Sciatic nerve (tissue), 2 donors: ENCODE measurements at regions not wholly inside any gene's neighbourhood (a gene's known extent, or its start where the extent isn't known, plus 50 kb on each side); places are given as distances from the start of the nearest gene placed in this dataset.

ENCODE experiments used
- ATAC-seq: fragments of 200-7000 bp; cut with Tn5 transposase; one replicate; pipeline ENCODE4 v1.9.1; 2020; ENCODE audit warnings: mild to moderate bottlenecking, moderate library complexity
- DNase-seq: peaks from one replicate; pipeline ENCODE4 v3.0.0-alpha.2; 2020; ENCODE audit warnings: low spot score
- intact Hi-C: fragments of 100-400 bp; cut with DNase I; formaldehyde crosslinking; loops from one replicate; pipeline ENCODE4 v1.14.2; 2022
- donor health status: DM: no; HTN: no; CAD: no.
- donor health status: DM: no; HTN: no; CAD: no.

- no peak for ATAC-seq
- DNase-seq: no peak
- intact Hi-C loops: no loop called here
Measured at GRCh38 chrX:39941332-39941920, 156.3 kb downstream of the BCOR start.

GRCh38 chrX:39944416-39944815 is 153.3 kb downstream of the BCOR start:
- ATAC-seq: no peak
- intact Hi-C loops: no loop called here
- DNase-seq: no peak

GRCh38 chrX:39945709-39946108 is 152.0 kb downstream of the BCOR start:
- ATAC-seq: no peak

GRCh38 chrX:39946822-39947221 is 150.9 kb downstream of the BCOR start:
- intact Hi-C loops: no loop called here
- no peak for ATAC-seq
- DNase-seq: no peak

More at GRCh38 chrX:39945709-39946108, 152.0 kb downstream of the BCOR start:
- DNase-seq: no peak
- intact Hi-C loops: no loop called here

GRCh38 chrX:39948582-39948981 is 149.2 kb downstream of the BCOR start:
- ATAC-seq (no peak), DNase-seq (no peak)
- intact Hi-C loops: no loop called here

GRCh38 chrX:39950018-39950688 is 147.6 kb downstream of the BCOR start:
- DNase-seq (no peak), ATAC-seq (no peak)
- intact Hi-C loops: no loop called here

- ATAC-seq: no peak
- intact Hi-C loops: no loop called here
- no peak for DNase-seq
Measured at GRCh38 chrX:39952989-39953388, 144.8 kb downstream of the BCOR start.

- ATAC-seq: peak; percentile 94
Measured at GRCh38 chrX:39953879-39954278, 143.9 kb downstream of the BCOR start.

GRCh38 chrX:39954851-39955250 is 142.9 kb downstream of the BCOR start:
- no peak for DNase-seq
- ATAC-seq: peak; percentile 34
- intact Hi-C loops: no loop called here

More at GRCh38 chrX:39953879-39954278, 143.9 kb downstream of the BCOR start:
- intact Hi-C loops: no loop called here
- DNase-seq: peak; percentile 71

- intact Hi-C loops: no loop called here
- ATAC-seq (no peak), DNase-seq (no peak)
Measured at GRCh38 chrX:39955625-39956024, 142.1 kb downstream of the BCOR start.

- intact Hi-C loops: no loop called here
- ATAC-seq (no peak), DNase-seq (no peak)
Measured at GRCh38 chrX:39956803-39957394, 140.9 kb downstream of the BCOR start.

- intact Hi-C loops: no loop called here
- ATAC-seq: no peak
- no peak for DNase-seq
Measured at GRCh38 chrX:39957816-39958566, 139.8 kb downstream of the BCOR start.

- DNase-seq (no peak), ATAC-seq (no peak)
- intact Hi-C loops: no loop called here
Measured at GRCh38 chrX:39958850-39959249, 138.9 kb downstream of the BCOR start.

- no peak for ATAC-seq
- DNase-seq: no peak
- intact Hi-C loops: no loop called here
Measured at GRCh38 chrX:39960219-39960618, 137.5 kb downstream of the BCOR start.

GRCh38 chrX:39961441-39961840 is 136.3 kb downstream of the BCOR start:
- DNase-seq (no peak), ATAC-seq (no peak)
- intact Hi-C loops: no loop called here

- ATAC-seq (no peak), DNase-seq (no peak)
- intact Hi-C loops: no loop called here
Measured at GRCh38 chrX:39965051-39965573, 132.6 kb downstream of the BCOR start.

- intact Hi-C loops: no loop called here
- DNase-seq: no peak
Measured at GRCh38 chrX:39966176-39966575, 131.6 kb downstream of the BCOR start.

GRCh38 chrX:39967348-39967747 is 130.4 kb downstream of the BCOR start:
- DNase-seq (no peak), ATAC-seq (no peak)
- intact Hi-C loops: no loop called here

More at GRCh38 chrX:39966176-39966575, 131.6 kb downstream of the BCOR start:
- ATAC-seq: no peak

- DNase-seq: no peak
- ATAC-seq: peak; percentile 13
- intact Hi-C loops: no loop called here
Measured at GRCh38 chrX:39969099-39969818, 128.5 kb downstream of the BCOR start.
